Bronchial epithelial cell (primary cell): ENCODE measurements at regions not wholly inside any gene's neighbourhood (a gene's known extent, or its start where the extent isn't known, plus 50 kb on each side); places are given as distances from the start of the nearest gene placed in this dataset.

Source experiments
- DNase-seq: peaks from one replicate; pipeline ENCODE4 v3.0.0-alpha.2; 2010; ENCODE audit warnings: low read depth
- FAIRE-seq: peaks from 2 replicates; lab custom pipeline; 2011; peaks lifted over from hg19 to GRCh38; lab: Jason Lieb, UNC
- H3K27me3 ChIP-seq: 2 replicates; pipeline ENCODE4 v1.5.1; 2011; ENCODE audit warnings: low read length; ENCODE audit not compliant: control insufficient read depth, insufficient read depth
- H3K36me3 ChIP-seq: 2 replicates; pipeline ENCODE4 v1.5.1; 2011; ENCODE audit warnings: low read length; ENCODE audit not compliant: control insufficient read depth, insufficient read depth
- H3K4me3 ChIP-seq: 2 replicates; pipeline ENCODE4 v1.5.1; 2011; ENCODE audit warnings: mild to moderate bottlenecking, low read depth, low read length, control low read depth
- CTCF ChIP-seq: IDR thresholded peaks from 2 replicates; pipeline ENCODE4 v1.5.1; 2011; ENCODE audit warnings: mild to moderate bottlenecking, moderate library complexity, low read length, control low read depth, inconsistent platforms; ENCODE audit not compliant: insufficient read depth, severe bottlenecking

GRCh38 chr11:33633251-33634003, 67.2 kb downstream of the C11orf91 start:
- FAIRE-seq (peak; percentile 50), DNase-seq (peak; percentile 96)
- Histone ChIP-seq H3K27me3 (no peaks in the 10 kb centered on the region), H3K36me3 (no peaks in the 10 kb centered on the region), H3K4me3 (no peak overlapping the region)
- no peak for TF ChIP-seq CTCF

GRCh38 chr11:33631749-33632091, 68.9 kb downstream of the C11orf91 start:
- FAIRE-seq (no peak), DNase-seq (no peak)
- H3K27me3 ChIP-seq: no peaks in the 10 kb centered on the region
- no peaks in the 10 kb centered on the region for H3K36me3 ChIP-seq
- no peak overlapping the region for H3K4me3 ChIP-seq
- TF ChIP-seq CTCF: no peak

GRCh38 chr11:33630936-33631748, 69.5 kb downstream of the C11orf91 start:
- H3K36me3 ChIP-seq: no peaks in the 10 kb centered on the region
- FAIRE-seq (no peak), DNase-seq (peak; percentile 73)
- H3K27me3 ChIP-seq: no peaks in the 10 kb centered on the region
- no peak overlapping the region for H3K4me3 ChIP-seq
- TF ChIP-seq CTCF: no peak

- FAIRE-seq (no peak), DNase-seq (no peak)
- H3K36me3 ChIP-seq: no peaks in the 10 kb centered on the region
- no peak overlapping the region for H3K4me3 ChIP-seq
- TF ChIP-seq CTCF: no peak
- H3K27me3 ChIP-seq: no peaks in the 10 kb centered on the region
These were observed 76.5 kb downstream of the C11orf91 start for GRCh38 chr11:33624083-33624482.

GRCh38 chr11:33622806-33623205, 77.8 kb downstream of the C11orf91 start:
- no peak for FAIRE-seq
- no peak overlapping the region for H3K4me3 ChIP-seq

More at GRCh38 chr11:33622806-33623205, 77.8 kb downstream of the C11orf91 start:
- no peaks in the 10 kb centered on the region for H3K36me3 ChIP-seq
- H3K27me3 ChIP-seq: no peaks in the 10 kb centered on the region
- TF ChIP-seq CTCF: no peak
- no peak for DNase-seq
